ENCODE measurements at regions not wholly inside any gene's neighbourhood (a gene's known extent, or its start where the extent isn't known, plus 50 kb on each side); places are given as distances from the start of the nearest gene placed in this dataset.

DNA sequence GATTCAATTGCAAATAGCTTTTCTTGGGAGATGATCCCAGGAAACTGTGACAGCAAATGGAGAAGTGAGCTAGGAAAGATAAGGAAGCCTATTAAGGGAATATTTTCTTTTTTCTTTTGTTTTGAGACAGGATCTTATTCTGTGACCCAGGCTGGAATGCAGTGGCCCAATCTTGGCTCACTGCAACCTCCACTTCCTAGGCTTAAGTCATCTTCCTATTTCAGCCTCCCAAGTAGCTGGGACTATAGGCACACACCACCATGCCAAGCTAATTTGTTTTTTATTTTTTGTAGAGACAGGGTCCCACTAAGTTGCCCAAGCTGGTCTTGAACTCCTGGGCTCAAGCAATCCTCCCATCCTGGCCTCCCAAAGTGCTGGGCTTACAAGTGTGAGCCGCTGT, 433.7 kb downstream of the RPS6KC1 start:
- Mint-ChIP-seq H3K4me3 (ENCODE audit: unreplicated experiment) (no peak overlapping the region), H3K4me1 (ENCODE audit: unreplicated experiment) (no peaks in the 10 kb centered on the region), H3K27ac (ENCODE audit: unreplicated experiment) (no peak overlapping the region), H3K9me3 (ENCODE audit: unreplicated experiment) (no peaks in the 10 kb centered on the region), H3K36me3 (ENCODE audit: unreplicated experiment) (no peaks in the 10 kb centered on the region), H3K27me3 (ENCODE audit: unreplicated experiment) (peaks cover 3% of the 10 kb centered on the region)
- DNase-seq (ENCODE audit: extremely low spot score, unreplicated experiment) = no peak
- TF ChIP-seq, protein P1, sequence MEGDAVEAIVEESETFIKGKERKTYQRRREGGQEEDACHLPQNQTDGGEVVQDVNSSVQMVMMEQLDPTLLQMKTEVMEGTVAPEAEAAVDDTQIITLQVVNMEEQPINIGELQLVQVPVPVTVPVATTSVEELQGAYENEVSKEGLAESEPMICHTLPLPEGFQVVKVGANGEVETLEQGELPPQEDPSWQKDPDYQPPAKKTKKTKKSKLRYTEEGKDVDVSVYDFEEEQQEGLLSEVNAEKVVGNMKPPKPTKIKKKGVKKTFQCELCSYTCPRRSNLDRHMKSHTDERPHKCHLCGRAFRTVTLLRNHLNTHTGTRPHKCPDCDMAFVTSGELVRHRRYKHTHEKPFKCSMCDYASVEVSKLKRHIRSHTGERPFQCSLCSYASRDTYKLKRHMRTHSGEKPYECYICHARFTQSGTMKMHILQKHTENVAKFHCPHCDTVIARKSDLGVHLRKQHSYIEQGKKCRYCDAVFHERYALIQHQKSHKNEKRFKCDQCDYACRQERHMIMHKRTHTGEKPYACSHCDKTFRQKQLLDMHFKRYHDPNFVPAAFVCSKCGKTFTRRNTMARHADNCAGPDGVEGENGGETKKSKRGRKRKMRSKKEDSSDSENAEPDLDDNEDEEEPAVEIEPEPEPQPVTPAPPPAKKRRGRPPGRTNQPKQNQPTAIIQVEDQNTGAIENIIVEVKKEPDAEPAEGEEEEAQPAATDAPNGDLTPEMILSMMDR (IDR thresholded peaks at IDR 0.05) = no peak

DNA sequence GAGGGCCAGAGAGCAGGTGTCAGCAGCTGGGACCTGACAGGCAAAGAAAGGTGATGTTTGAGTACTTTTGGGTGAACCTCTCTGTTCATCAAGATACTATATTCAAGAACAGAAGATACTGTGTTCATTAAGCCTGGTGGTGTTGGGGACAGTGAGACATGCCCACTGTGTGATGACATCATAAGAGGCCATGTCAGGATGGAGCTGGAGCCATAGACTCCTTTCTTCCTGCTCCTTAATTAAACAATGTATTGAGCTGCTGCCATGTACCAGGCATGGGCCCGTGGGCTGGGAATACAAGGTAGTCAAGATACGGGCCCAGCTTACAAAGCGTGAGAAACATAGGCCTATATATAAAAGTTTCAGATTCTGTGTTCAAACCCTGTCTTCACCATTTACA, 435.4 kb downstream of the RPS6KC1 start:
- Mint-ChIP-seq H3K27me3 (ENCODE audit: unreplicated experiment) (no peaks in the 10 kb centered on the region), H3K4me1 (ENCODE audit: unreplicated experiment) (no peaks in the 10 kb centered on the region), H3K4me3 (ENCODE audit: unreplicated experiment) (no peak overlapping the region), H3K9me3 (ENCODE audit: unreplicated experiment) (no peaks in the 10 kb centered on the region), H3K27ac (ENCODE audit: unreplicated experiment) (no peak overlapping the region), H3K36me3 (ENCODE audit: unreplicated experiment) (no peaks in the 10 kb centered on the region)
- DNase-seq (ENCODE audit: extremely low spot score, unreplicated experiment) = no peak
- TF ChIP-seq, protein P1 (IDR thresholded peaks at IDR 0.05) = no peak

DNA sequence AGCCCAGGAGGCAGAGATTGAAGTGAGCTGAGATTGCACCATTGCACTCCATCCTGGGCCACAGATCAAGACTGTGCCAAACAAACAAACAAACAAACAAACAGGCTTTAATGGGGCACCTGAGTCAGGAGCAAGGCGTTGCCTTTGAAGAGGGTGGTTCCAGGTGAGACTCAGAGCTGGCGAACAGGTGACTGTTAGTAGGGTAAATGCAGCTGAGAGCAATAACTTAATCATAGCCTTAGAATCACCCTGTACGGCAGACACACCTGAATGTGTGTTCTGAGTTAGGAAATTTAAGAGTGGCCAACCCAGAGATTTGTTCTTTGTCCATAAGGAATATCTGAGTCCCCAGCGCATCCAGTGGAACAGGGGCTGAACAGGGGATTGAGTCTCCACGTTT, 440.4 kb downstream of the RPS6KC1 start:
- Mint-ChIP-seq H3K36me3 (ENCODE audit: unreplicated experiment) (no peaks in the 10 kb centered on the region), H3K27ac (ENCODE audit: unreplicated experiment) (no peak overlapping the region), H3K27me3 (ENCODE audit: unreplicated experiment) (peaks cover 4% of the 10 kb centered on the region), H3K4me1 (ENCODE audit: unreplicated experiment) (no peaks in the 10 kb centered on the region), H3K9me3 (ENCODE audit: unreplicated experiment) (no peaks in the 10 kb centered on the region), H3K4me3 (ENCODE audit: unreplicated experiment) (no peak overlapping the region)
- no peak for DNase-seq (ENCODE audit: extremely low spot score, unreplicated experiment)
- TF ChIP-seq, protein P1 (IDR thresholded peaks at IDR 0.05) = no peak

DNA sequence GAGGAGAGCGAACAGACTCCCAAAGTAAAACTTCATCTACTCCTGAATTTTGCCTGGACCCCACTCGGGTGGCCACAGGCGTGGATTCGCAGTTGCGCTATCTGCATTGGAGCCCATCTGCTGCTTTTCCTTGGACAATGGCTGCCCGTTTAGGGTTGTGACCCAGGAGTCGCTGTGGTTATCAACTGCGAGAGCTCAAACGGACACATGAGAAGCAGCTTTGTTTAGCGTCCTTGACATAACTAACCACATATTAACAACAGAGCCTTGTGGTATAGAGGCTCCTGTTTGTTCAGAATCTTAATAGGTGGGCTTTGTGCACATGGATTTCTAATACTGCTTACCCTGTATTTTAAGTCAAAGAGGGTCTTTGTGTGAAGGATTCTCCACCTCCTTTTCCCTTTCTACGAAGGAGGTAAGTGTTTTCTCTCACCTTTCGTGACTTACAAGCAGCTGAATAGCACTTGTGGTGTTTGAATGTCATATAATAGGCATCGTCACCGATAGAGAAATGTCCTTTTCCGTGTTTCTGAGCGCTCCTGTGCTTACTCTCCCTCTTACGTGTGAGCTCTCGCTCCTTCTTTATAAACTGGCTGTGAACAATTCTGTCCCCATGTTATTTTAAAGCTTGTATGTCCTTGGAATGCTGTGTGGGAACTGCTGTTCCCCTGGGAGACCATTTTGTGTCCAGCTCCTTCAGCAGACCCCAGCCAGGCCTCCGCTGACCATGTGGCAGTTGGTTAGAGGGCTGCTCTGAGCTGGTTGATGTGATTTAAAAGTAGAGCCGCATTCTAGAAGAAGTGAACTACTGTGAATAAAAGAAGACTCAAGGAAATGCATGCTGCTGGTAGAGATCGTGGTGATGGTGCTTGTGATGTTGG, 441.4 kb downstream of the RPS6KC1 start:
- TF ChIP-seq, protein P1 (IDR thresholded peaks at IDR 0.05) = no peak
- no peak for DNase-seq (ENCODE audit: extremely low spot score, unreplicated experiment)
- H3K9me3 Mint-ChIP-seq (ENCODE audit: unreplicated experiment) = no peaks in the 10 kb centered on the region
- no peak overlapping the region for H3K27ac Mint-ChIP-seq (ENCODE audit: unreplicated experiment)
- no peaks in the 10 kb centered on the region for H3K4me1 Mint-ChIP-seq (ENCODE audit: unreplicated experiment)
- H3K36me3 Mint-ChIP-seq (ENCODE audit: unreplicated experiment) = no peaks in the 10 kb centered on the region
- H3K4me3 Mint-ChIP-seq (ENCODE audit: unreplicated experiment) = no peak overlapping the region
- H3K27me3 Mint-ChIP-seq (ENCODE audit: unreplicated experiment) = peaks cover 4% of the 10 kb centered on the region

DNA sequence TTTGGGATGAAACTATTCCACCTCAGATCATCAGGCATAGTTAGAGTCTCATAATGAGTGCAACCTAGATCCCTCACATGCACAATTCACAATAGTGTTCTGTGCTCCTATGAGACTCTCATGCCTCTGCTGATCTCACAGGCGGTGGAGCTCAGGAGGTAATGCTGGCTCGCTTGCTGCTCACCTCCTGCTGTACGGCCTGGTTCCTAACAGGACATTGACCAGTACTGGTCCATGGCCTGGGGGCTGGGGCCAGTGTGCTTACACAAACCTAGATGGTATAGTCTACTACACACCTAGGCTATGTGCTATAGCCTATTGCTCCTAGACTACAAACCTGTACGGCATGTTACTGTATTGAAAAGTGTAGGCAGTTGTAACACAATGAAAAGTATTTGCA, 448.4 kb downstream of the RPS6KC1 start:
- peaks cover 3% of the 10 kb centered on the region for H3K9me3 Mint-ChIP-seq (ENCODE audit: unreplicated experiment)
- no peak for DNase-seq (ENCODE audit: extremely low spot score, unreplicated experiment)
- TF ChIP-seq, protein P1 (IDR thresholded peaks at IDR 0.05) = no peak

More for the DNA sequence above, 448.4 kb downstream of the RPS6KC1 start:
- Mint-ChIP-seq H3K27ac (ENCODE audit: unreplicated experiment) (no peak overlapping the region), H3K36me3 (ENCODE audit: unreplicated experiment) (no peaks in the 10 kb centered on the region), H3K27me3 (ENCODE audit: unreplicated experiment) (no peaks in the 10 kb centered on the region), H3K4me1 (ENCODE audit: unreplicated experiment) (no peaks in the 10 kb centered on the region), H3K4me3 (ENCODE audit: unreplicated experiment) (no peak overlapping the region)

Measured in osteocyte (in vitro differentiated cells).